Gastrocnemius medialis (tissue), 4 donors: ENCODE measurements at regions not wholly inside any gene's neighbourhood (a gene's known extent, or its start where the extent isn't known, plus 50 kb on each side); places are given as distances from the start of the nearest gene placed in this dataset.

Source experiments
- POLR2A ChIP-seq, 2 donors: fragments of 450-650 bp; IDR thresholded peaks; one replicate each; pipeline ENCODE4 v1.6.1; 2017; ENCODE audit warnings: antibody characterized with exemption in 2 of 2, mild to moderate bottlenecking in 2 of 2, moderate library complexity in 2 of 2
- TF ChIP-seq, protein P1 (sequence below), 5 experiments: fragments of 450-650 bp in 3 of 5; fragments of 200-600 bp in 2 of 5; sonication (generic) in 2 of 5; IDR thresholded peaks in 4 of 5; conservative IDR thresholded peaks in 1 of 5; 1 replicate in 4 of 5; 2 replicates in 1 of 5; pipeline ENCODE4 v1.5.1; 2016 to 2019; ENCODE audit warnings: antibody characterized with exemption in 5 of 5, mild to moderate bottlenecking in 3 of 5, moderate library complexity in 3 of 5

DNA sequence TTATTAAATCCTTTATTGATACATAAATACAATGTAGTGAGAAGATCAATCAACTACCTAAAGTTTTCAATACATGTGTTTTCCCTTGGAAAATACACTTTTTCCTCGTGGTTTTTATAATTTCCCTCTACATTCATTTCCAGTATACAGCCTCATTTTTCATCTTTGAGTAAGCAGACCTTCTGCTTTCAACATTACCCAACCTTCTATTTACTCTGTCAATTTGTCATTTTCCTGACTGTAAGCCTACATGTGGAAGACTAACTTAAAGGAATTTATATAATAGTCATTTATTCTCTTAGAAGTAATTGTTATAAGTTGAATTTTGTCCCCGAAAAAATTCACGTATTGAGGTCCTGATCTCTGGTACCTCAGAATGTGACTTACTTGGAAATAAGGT is 594.0 kb downstream of the NUP35 start:
- TF ChIP-seq, protein P1, sequence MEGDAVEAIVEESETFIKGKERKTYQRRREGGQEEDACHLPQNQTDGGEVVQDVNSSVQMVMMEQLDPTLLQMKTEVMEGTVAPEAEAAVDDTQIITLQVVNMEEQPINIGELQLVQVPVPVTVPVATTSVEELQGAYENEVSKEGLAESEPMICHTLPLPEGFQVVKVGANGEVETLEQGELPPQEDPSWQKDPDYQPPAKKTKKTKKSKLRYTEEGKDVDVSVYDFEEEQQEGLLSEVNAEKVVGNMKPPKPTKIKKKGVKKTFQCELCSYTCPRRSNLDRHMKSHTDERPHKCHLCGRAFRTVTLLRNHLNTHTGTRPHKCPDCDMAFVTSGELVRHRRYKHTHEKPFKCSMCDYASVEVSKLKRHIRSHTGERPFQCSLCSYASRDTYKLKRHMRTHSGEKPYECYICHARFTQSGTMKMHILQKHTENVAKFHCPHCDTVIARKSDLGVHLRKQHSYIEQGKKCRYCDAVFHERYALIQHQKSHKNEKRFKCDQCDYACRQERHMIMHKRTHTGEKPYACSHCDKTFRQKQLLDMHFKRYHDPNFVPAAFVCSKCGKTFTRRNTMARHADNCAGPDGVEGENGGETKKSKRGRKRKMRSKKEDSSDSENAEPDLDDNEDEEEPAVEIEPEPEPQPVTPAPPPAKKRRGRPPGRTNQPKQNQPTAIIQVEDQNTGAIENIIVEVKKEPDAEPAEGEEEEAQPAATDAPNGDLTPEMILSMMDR (IDR thresholded peaks at IDR 0.05 in 4 of 5, conservative IDR thresholded peaks at IDR 0.05 in 1 of 5) = no peak
- TF ChIP-seq POLR2A (IDR thresholded peaks at IDR 0.05) = no peak
